ENCODE measurements at regions not wholly inside any gene's neighbourhood (a gene's known extent, or its start where the extent isn't known, plus 50 kb on each side); places are given as distances from the start of the nearest gene placed in this dataset.

DNA sequence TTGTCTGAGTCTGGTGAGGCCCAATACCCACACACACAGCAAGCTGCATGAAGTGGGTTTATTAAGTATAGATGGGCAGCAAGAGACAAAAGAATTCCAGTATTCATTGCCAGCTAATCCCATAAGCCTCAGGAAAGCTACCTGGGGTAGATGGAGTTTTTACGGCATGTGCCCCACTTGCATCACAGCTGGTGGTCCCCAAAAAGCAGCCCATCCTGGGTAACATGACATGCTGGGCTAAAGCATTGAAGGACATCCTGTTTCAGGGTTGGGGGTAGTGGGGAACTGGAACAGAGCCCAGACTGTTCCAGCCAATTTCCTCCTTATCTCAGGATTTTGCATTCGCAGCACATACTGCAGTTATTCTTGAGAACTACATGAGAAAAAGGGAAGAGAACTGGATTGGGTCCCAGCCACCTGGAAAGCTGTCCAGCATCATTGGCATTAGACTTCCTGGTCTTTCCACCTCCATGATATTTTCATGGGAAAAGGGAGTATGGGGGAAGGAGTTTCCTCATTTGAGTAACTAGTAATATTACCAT is 240.1 kb upstream of the MMADHC start:
- TF ChIP-seq, protein P1, sequence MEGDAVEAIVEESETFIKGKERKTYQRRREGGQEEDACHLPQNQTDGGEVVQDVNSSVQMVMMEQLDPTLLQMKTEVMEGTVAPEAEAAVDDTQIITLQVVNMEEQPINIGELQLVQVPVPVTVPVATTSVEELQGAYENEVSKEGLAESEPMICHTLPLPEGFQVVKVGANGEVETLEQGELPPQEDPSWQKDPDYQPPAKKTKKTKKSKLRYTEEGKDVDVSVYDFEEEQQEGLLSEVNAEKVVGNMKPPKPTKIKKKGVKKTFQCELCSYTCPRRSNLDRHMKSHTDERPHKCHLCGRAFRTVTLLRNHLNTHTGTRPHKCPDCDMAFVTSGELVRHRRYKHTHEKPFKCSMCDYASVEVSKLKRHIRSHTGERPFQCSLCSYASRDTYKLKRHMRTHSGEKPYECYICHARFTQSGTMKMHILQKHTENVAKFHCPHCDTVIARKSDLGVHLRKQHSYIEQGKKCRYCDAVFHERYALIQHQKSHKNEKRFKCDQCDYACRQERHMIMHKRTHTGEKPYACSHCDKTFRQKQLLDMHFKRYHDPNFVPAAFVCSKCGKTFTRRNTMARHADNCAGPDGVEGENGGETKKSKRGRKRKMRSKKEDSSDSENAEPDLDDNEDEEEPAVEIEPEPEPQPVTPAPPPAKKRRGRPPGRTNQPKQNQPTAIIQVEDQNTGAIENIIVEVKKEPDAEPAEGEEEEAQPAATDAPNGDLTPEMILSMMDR (IDR thresholded peaks at IDR 0.05; ENCODE audit: low read length): no peak
- TF ChIP-seq EZH2 (IDR thresholded peaks at IDR 0.05; ENCODE audit: borderline replicate concordance, low read length): no peak
